ENCODE measurements at regions not wholly inside any gene's neighbourhood (a gene's known extent, or its start where the extent isn't known, plus 50 kb on each side); places are given as distances from the start of the nearest gene placed in this dataset.
"Not testable (repeated sequence)": the region's sequence is repeated elsewhere in the genome, so short reads cannot be mapped to it uniquely, and the experiment has no call there.

- not testable (repeated sequence) for DNase-seq
Observed at GRCh38 chr9:41606961-41607547, 417.9 kb upstream of the ZNG1F start.

- not testable (repeated sequence) for DNase-seq
Observed at GRCh38 chr9:41565572-41565971, 376.5 kb upstream of the ZNG1F start.
